ENCODE measurements at regions not wholly inside any gene's neighbourhood (a gene's known extent, or its start where the extent isn't known, plus 50 kb on each side); places are given as distances from the start of the nearest gene placed in this dataset.

- no peak for DNase-seq (ENCODE audit: low read depth, low spot score)
- dilution Hi-C loops (cut with MboI; ENCODE audit: extremely low pct_ligation_motif_present, low sequenced_read_pairs), result no loop called here
- no peak for FAIRE-seq
- no peak overlapping the region for H2AFZ ChIP-seq (ENCODE audit: low read depth, low read length)
- no peaks in the 10 kb centered on the region for H3K9me1 ChIP-seq (replicated peaks; ENCODE audit: control insufficient read depth, extremely low read depth, insufficient read depth, low read length)
- H3K79me2 ChIP-seq (ENCODE audit: control insufficient read depth, insufficient read depth, low read length), result no peaks in the 10 kb centered on the region
- no peaks in the 10 kb centered on the region for H3K9me3 ChIP-seq (replicated peaks; ENCODE audit: control insufficient read depth, insufficient read depth, low read length)
- no peak overlapping the region for H3K9ac ChIP-seq (replicated peaks; ENCODE audit: extremely low read depth, insufficient read depth, low read length)
- intact Hi-C loops (cut with micrococcal nuclease), result no loop called here
- no peak overlapping the region for H3K4me2 ChIP-seq (ENCODE audit: insufficient read depth, low read length)
- TF ChIP-seq FOS (IDR thresholded peaks at IDR 0.05; ENCODE audit: borderline replicate concordance, insufficient read depth, low read length), result no peak
- TF ChIP-seq MAX (IDR thresholded peaks at IDR 0.05; ENCODE audit: insufficient read depth, insufficient read length), result no peak
- no peak for TF ChIP-seq MYC (IDR thresholded peaks at IDR 0.05; ENCODE audit: low read depth, low read length)
- TF ChIP-seq JUN (IDR thresholded peaks at IDR 0.05; ENCODE audit: borderline replicate concordance, insufficient read depth, insufficient read length, low read depth), result no peak
- no peak for TF ChIP-seq CTCF (IDR thresholded peaks at IDR 0.05; ENCODE audit: extremely low read depth in 1 of 2, insufficient read depth in 1 of 2, low read depth in 1 of 2, low read length in 2 of 2)
- no peak for TF ChIP-seq POLR2AphosphoS5 (IDR thresholded peaks at IDR 0.05; ENCODE audit: insufficient read depth, low read depth, low read length)
- no peak for TF ChIP-seq GATA2 (IDR thresholded peaks at IDR 0.05; ENCODE audit: insufficient read depth, insufficient read length, low read depth, low read length)
- no peak for TF ChIP-seq EZH2 (IDR thresholded peaks at IDR 0.05; ENCODE audit: borderline replicate concordance, low read depth, low read length, severe bottlenecking)
- TF ChIP-seq POLR2A (IDR thresholded peaks at IDR 0.05; ENCODE audit: low read depth, low read length), result no peak
- no peaks in the 10 kb centered on the region for H3K36me3 ChIP-seq (ENCODE audit: control insufficient read depth in 2 of 2, extremely low read depth in 1 of 2, insufficient read depth in 2 of 2, low read length in 2 of 2)
- H3K27me3 ChIP-seq (ENCODE audit: control insufficient read depth in 2 of 2, insufficient read depth in 2 of 2, low read length in 2 of 2), result no peaks in the 10 kb centered on the region
- ChIA-PET POLR2A (no interaction called here), CTCF (no interaction called here)
- no peaks in the 10 kb centered on the region for H3K4me1 ChIP-seq (ENCODE audit: control insufficient read depth, extremely low read depth, insufficient read depth, low read length)
- H3K4me3 ChIP-seq (replicated peaks in 1 of 3; ENCODE audit: insufficient read depth in 1 of 3, low read depth in 1 of 3, low read length in 3 of 3), result no peak overlapping the region
- H3K27ac ChIP-seq (ENCODE audit: insufficient read depth, low read depth, low read length), result no peak overlapping the region
- no peaks in the 10 kb centered on the region for H4K20me1 ChIP-seq (replicated peaks; ENCODE audit: control insufficient read depth, extremely low read depth, insufficient read depth, low read length)
- no TSS peak for BruUV-seq (replicated peaks)
Measured at GRCh38 chr2:239816576-239817467, 208.3 kb downstream of the NDUFA10 start.
